ENCODE measurements at regions not wholly inside any gene's neighbourhood (a gene's known extent, or its start where the extent isn't known, plus 50 kb on each side); places are given as distances from the start of the nearest gene placed in this dataset.

GRCh38 chr7:9502269-9502668 lies 1068.9 kb downstream of the NXPH1 start:
- TF ChIP-seq CTCF (IDR thresholded peaks at IDR 0.05) (no peak), POLR2A (IDR thresholded peaks at IDR 0.05) (no peak)

All from testis (tissue), 2 donors.